ENCODE measurements at regions not wholly inside any gene's neighbourhood (a gene's known extent, or its start where the extent isn't known, plus 50 kb on each side); places are given as distances from the start of the nearest gene placed in this dataset.

- no peak for TF ChIP-seq POLR2AphosphoS5 (IDR thresholded peaks at IDR 0.05; ENCODE audit: borderline replicate concordance, low read depth, low read length)
- no peak for TF ChIP-seq EZH2 (IDR thresholded peaks at IDR 0.05)
- TF ChIP-seq FOXP2 (optimal IDR thresholded peaks at IDR 0.05; ENCODE audit: control extremely low read depth, extremely low read length, insufficient read depth), result no peak
These were observed 54.8 kb upstream of the CKS2 start for GRCh38 chr9:89256225-89256624.

Data from SK-N-MC (cell line).